HEK293T (cell line): ENCODE measurements at regions not wholly inside any gene's neighbourhood (a gene's known extent, or its start where the extent isn't known, plus 50 kb on each side); places are given as distances from the start of the nearest gene placed in this dataset.

Source experiments
- BHLHE40 ChIP-seq: fragments of 450-650 bp; IDR thresholded peaks from 2 replicates; pipeline ENCODE4 v1.6.1; 2016; ENCODE audit warnings: mild to moderate bottlenecking, moderate library complexity, borderline replicate concordance
- FOXA1 ChIP-seq: fragments of 450-650 bp; IDR thresholded peaks from 2 replicates; pipeline ENCODE4 v1.6.1; 2016; ENCODE audit warnings: mild to moderate bottlenecking
- FOXK2 ChIP-seq: fragments of 450-650 bp; IDR thresholded peaks from 2 replicates; pipeline ENCODE4 v1.6.1; 2016; ENCODE audit warnings: mild to moderate bottlenecking
- HDGF ChIP-seq: fragments of 450-650 bp; IDR thresholded peaks from 2 replicates; pipeline ENCODE4 v1.6.1; 2017; ENCODE audit warnings: antibody characterized with exemption, borderline replicate concordance
- SP1 ChIP-seq: fragments of 450-650 bp; IDR thresholded peaks from 2 replicates; pipeline ENCODE4 v1.6.1; 2017

DNA sequence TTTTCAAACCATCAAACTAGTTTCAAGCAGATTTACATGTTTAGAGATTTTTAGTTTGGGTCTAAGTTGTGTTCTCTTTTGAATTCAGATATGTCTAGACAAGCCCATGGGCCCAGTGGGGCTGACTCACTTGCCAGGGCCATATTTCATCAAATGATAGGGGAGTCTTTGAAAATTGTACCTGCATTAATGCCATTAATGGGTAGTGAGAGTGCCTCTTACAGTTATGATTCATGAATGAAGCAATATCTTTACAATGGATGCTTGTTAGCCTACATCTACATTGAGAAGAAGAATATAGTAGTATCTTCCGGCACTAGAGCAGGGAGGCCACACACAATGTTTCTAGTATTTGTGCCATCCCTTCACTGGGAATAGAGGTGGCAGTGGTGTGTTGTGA, 174.2 kb upstream of the E2F7 start:
- TF ChIP-seq SP1 (no peak), FOXA1 (no peak), FOXK2 (no peak), BHLHE40 (no peak), HDGF (no peak)
